Epithelial cell of esophagus (primary cell): ENCODE measurements at regions not wholly inside any gene's neighbourhood (a gene's known extent, or its start where the extent isn't known, plus 50 kb on each side); places are given as distances from the start of the nearest gene placed in this dataset.

ENCODE experiments used
- DNase-seq: peaks from one replicate; pipeline ENCODE4 v3.0.0; 2010; ENCODE audit warnings: low read depth
- H3K4me3 ChIP-seq: 2 replicates; pipeline ENCODE4 v1.5.1; 2011; ENCODE audit warnings: mild to moderate bottlenecking, low read length, control low read depth
- TF ChIP-seq, protein P1 (sequence below): IDR thresholded peaks from 2 replicates; pipeline ENCODE4 v1.5.1; 2011; ENCODE audit warnings: low read depth, mild to moderate bottlenecking, low read length, control low read depth, inconsistent platforms; ENCODE audit not compliant: insufficient read depth; ENCODE audit errors: missing control alignments

DNA sequence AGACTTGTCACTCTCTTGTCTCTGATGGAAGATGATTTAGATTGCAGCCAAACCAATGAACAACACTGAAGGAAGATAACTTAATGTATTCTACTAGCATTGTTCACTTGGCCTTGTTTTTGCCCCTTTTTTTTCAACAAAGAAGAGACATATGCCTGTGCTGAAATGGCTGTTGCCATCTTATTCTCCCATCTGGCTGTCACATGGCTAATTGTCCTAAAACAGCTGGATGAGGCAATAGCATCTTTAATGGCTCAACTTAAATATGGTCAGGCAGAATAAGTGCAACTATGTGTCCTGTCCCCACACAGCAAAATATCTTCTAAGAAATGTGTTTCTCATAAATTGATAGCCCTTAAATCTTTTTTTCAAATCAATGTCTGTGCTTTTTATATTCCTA lies 576.9 kb downstream of the TUSC7 start:
- H3K4me3 ChIP-seq, result no peak overlapping the region
- no peak for DNase-seq
- TF ChIP-seq, protein P1, sequence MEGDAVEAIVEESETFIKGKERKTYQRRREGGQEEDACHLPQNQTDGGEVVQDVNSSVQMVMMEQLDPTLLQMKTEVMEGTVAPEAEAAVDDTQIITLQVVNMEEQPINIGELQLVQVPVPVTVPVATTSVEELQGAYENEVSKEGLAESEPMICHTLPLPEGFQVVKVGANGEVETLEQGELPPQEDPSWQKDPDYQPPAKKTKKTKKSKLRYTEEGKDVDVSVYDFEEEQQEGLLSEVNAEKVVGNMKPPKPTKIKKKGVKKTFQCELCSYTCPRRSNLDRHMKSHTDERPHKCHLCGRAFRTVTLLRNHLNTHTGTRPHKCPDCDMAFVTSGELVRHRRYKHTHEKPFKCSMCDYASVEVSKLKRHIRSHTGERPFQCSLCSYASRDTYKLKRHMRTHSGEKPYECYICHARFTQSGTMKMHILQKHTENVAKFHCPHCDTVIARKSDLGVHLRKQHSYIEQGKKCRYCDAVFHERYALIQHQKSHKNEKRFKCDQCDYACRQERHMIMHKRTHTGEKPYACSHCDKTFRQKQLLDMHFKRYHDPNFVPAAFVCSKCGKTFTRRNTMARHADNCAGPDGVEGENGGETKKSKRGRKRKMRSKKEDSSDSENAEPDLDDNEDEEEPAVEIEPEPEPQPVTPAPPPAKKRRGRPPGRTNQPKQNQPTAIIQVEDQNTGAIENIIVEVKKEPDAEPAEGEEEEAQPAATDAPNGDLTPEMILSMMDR, result no peak

DNA sequence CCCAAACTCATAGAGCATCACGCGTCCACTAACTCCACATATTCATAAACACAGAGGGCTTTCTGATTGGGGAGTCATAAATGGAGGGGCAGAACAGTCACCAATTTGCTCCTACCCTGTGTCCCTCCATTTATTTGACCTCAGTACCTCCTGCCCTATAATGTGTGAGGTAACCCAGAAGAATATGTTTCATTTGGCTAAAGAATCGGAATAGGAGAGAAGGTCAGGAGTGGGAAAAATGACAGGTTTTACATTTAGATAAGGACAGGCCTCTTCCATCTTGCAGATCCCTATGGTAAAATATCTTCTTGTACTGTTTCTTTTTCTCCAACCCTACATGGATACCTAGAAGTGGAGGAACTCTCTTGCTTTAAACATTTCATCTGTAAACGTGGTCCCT lies 578.0 kb downstream of the TUSC7 start:
- no peak for DNase-seq
- TF ChIP-seq, protein P1, result no peak
- no peak overlapping the region for H3K4me3 ChIP-seq

DNA sequence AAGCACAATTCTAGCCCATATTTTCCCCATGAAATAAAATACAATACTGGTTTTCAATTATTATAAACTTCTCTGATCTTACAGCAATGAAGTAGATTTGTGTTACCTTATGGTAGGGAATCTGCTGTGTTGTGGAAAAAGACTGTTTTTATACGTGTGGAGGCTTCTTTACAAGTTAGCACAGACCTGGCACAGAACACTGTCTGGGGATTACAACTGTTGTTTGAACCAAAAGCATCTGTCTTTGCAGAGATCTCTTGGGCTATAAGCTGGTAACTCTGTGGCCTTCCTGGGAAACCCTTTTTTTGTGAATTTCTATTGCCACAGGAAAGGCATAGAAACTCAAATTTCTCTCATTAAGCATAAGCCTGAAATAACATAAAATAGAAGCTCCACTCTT lies 581.9 kb downstream of the TUSC7 start:
- TF ChIP-seq, protein P1, result no peak
- H3K4me3 ChIP-seq, result no peak overlapping the region
- DNase-seq, result no peak

DNA sequence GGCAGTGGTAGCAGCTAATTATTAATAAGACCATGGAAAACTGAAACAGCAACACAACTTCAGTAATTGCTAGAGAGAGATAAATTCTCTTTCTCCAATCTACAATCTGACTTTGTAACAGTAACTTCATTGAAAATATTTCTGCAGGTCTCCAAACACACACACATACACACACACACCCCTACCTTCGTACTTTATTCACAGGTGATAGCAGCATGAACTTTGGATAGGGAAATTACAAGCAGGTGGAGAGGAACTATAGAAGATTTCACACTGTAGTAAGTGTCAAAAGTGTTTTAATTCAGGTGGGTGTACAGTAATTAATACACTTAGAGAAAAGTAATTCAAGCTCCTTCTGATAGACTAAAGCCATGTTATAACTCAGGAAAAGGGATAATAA lies 587.5 kb downstream of the TUSC7 start:
- no peak overlapping the region for H3K4me3 ChIP-seq
- TF ChIP-seq, protein P1, result no peak
- no peak for DNase-seq

DNA sequence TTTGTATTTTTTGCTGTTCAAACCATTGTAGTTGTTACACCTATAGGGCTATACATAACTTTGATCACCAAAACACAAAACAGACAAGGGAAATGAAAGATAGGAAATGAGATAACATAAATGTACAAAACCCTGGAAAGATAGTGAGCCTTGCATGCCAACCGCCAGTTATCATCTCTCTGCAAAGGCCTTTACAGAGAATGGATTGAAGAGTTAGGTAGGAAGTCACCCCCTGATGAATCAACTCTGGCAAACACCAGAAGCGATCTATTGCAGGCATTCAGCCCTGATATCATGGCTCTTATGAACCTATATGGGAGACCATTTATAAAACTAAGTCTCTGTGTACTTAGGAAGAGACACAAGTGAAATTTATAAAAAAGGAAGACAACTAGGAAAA lies 588.0 kb downstream of the TUSC7 start:
- no peak for DNase-seq
- H3K4me3 ChIP-seq, result no peak overlapping the region
- TF ChIP-seq, protein P1, result no peak

DNA sequence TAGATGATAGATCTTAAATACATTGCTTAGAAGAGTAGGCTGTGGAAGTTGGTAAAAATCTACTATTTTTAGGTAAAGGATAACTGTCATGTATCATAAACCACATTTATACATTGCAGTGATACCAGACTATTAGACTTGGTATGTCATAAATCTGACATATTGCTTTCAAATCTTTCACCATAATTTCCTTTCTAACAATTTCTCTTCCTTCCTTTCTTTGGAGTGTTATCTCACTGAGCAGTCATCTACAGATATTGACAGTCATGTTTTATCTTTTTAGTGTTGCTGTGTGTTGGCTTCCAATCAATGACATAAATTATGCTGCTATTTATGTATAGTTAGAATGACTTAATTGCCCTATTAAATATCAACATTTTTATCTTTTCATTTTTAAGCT lies 588.7 kb downstream of the TUSC7 start:
- no peak for DNase-seq
- no peak overlapping the region for H3K4me3 ChIP-seq
- TF ChIP-seq, protein P1, result no peak

DNA sequence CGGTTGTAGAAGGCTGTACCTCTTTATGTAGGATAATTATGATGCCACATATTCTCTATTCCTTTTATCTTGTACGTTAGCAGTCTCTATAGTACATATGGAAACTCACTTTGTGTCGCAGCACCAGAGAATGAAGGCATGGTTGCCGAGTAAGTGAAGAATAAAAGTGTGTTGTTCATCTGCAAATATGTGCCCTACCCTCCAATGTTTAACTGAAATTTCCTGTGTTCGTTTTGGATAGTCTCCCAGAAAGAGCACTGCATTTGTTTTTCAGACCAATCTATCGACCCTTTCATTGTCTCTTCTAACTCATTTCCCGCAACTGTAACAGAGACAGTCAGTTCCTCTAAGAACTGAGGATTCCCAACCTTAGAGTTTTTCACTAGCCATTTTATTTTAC lies 592.8 kb downstream of the TUSC7 start:
- no peak for DNase-seq
- H3K4me3 ChIP-seq, result no peak overlapping the region
- TF ChIP-seq, protein P1, result no peak
